ENCODE measurements at regions not wholly inside any gene's neighbourhood (a gene's known extent, or its start where the extent isn't known, plus 50 kb on each side); places are given as distances from the start of the nearest gene placed in this dataset.

GRCh38 chr2:185222311-185222710 lies 516.3 kb upstream of the FSIP2 start:
- intact Hi-C loops (cut with micrococcal nuclease; ENCODE audit: unreplicated experiment) (no loop called here), in situ Hi-C loops (cut with HindIII; ENCODE audit: low pct_unique_long_range_greater_than_20kb, low sequenced_read_pairs) (no loop called here)
- POLR2A ChIA-PET = no interaction called here
- no TSS peak for BruUV-seq (replicated peaks)
- Histone ChIP-seq H3K27ac (ENCODE audit: low read length) (no peak overlapping the region), H3K4me1 (ENCODE audit: control insufficient read depth, insufficient read depth, low read length) (no peaks in the 10 kb centered on the region), H3K27me3 (ENCODE audit: control insufficient read depth, insufficient read depth, low read length) (no peaks in the 10 kb centered on the region), H3K36me3 (ENCODE audit: control insufficient read depth, insufficient read depth, low read length) (no peaks in the 10 kb centered on the region), H3K9me3 (ENCODE audit: control insufficient read depth, insufficient read depth, low read depth, low read length) (no peaks in the 10 kb centered on the region), H3K4me3 (ENCODE audit: low read depth in 2 of 2, low read length in 2 of 2) (no peak overlapping the region)
- no peak for TF ChIP-seq POLR2AphosphoS5 (IDR thresholded peaks at IDR 0.05; ENCODE audit: low read depth, low read length)
- TF ChIP-seq, protein P1, sequence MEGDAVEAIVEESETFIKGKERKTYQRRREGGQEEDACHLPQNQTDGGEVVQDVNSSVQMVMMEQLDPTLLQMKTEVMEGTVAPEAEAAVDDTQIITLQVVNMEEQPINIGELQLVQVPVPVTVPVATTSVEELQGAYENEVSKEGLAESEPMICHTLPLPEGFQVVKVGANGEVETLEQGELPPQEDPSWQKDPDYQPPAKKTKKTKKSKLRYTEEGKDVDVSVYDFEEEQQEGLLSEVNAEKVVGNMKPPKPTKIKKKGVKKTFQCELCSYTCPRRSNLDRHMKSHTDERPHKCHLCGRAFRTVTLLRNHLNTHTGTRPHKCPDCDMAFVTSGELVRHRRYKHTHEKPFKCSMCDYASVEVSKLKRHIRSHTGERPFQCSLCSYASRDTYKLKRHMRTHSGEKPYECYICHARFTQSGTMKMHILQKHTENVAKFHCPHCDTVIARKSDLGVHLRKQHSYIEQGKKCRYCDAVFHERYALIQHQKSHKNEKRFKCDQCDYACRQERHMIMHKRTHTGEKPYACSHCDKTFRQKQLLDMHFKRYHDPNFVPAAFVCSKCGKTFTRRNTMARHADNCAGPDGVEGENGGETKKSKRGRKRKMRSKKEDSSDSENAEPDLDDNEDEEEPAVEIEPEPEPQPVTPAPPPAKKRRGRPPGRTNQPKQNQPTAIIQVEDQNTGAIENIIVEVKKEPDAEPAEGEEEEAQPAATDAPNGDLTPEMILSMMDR (IDR thresholded peaks at IDR 0.05) = no peak
- TF ChIP-seq REST (IDR thresholded peaks at IDR 0.05; ENCODE audit: insufficient read depth in 1 of 2, low read depth in 2 of 2, low read length in 1 of 2) = no peak
- no peak for TF ChIP-seq SIN3A (IDR thresholded peaks at IDR 0.05; ENCODE audit: borderline replicate concordance, insufficient read depth, low read depth, low read length)
- ATAC-seq (no peak), DNase-seq (ENCODE audit: low read depth, low spot score) (no peak)
- CTCF ChIA-PET = no interaction called here

DNA sequence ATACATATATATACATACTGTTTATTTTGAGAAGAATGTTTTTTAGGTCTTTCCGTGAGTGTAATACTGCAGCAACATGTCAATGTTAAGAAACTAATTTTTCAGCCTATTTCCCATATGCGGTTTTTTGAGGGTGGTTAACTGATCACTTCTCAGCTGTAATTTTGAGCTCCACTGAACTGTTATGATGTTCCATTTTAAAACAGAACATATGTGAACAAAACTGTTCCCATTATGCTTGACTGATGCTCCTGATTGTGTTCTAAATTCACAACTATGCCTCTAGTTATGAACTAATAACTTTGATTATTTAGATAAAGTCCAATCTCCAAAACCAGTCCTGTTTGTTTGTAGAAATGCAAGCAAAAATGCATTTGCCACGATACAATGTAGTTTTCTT lies 511.2 kb upstream of the FSIP2 start:
- BruUV-seq (replicated peaks) = no TSS peak
- Histone ChIP-seq H3K4me3 (ENCODE audit: low read depth in 2 of 2, low read length in 2 of 2) (no peak overlapping the region), H3K27ac (ENCODE audit: low read length) (no peak overlapping the region), H3K27me3 (ENCODE audit: control insufficient read depth, insufficient read depth, low read length) (no peaks in the 10 kb centered on the region), H3K9me3 (ENCODE audit: control insufficient read depth, insufficient read depth, low read depth, low read length) (no peaks in the 10 kb centered on the region), H3K36me3 (ENCODE audit: control insufficient read depth, insufficient read depth, low read length) (no peaks in the 10 kb centered on the region), H3K4me1 (ENCODE audit: control insufficient read depth, insufficient read depth, low read length) (no peaks in the 10 kb centered on the region)
- POLR2A ChIA-PET = no interaction called here
- CTCF ChIA-PET = no interaction called here
- in situ Hi-C loops (cut with HindIII; ENCODE audit: low pct_unique_long_range_greater_than_20kb, low sequenced_read_pairs) (no loop called here), intact Hi-C loops (cut with micrococcal nuclease; ENCODE audit: unreplicated experiment) (no loop called here)
- ATAC-seq = no peak
- TF ChIP-seq REST (IDR thresholded peaks at IDR 0.05; ENCODE audit: insufficient read depth in 1 of 2, low read depth in 2 of 2, low read length in 1 of 2) (no peak), TCF7L2 (IDR thresholded peaks at IDR 0.05; ENCODE audit: low read depth, low read length) (no peak), SIN3A (IDR thresholded peaks at IDR 0.05; ENCODE audit: borderline replicate concordance, insufficient read depth, low read depth, low read length) (no peak), POLR2AphosphoS5 (IDR thresholded peaks at IDR 0.05; ENCODE audit: low read depth, low read length) (no peak)
- TF ChIP-seq, protein P1 (IDR thresholded peaks at IDR 0.05) = no peak
- DNase-seq (ENCODE audit: low read depth, low spot score) = no peak

All from Panc1 (cell line).